K562 (cell line): ENCODE measurements at regions not wholly inside any gene's neighbourhood (a gene's known extent, or its start where the extent isn't known, plus 50 kb on each side); places are given as distances from the start of the nearest gene placed in this dataset.

ENCODE experiments used
- BRCA1 ChIP-seq, 2 experiments: fragments of 450-650 bp in 1 of 2; sonication (generic) in 1 of 2; formaldehyde crosslinking in 1 of 2; IDR thresholded peaks; 2 replicates each; pipeline versions ENCODE4 v1.5.0 to v1.6.1; 2017 to 2020; ENCODE audit warnings: mild to moderate bottlenecking in 1 of 2, missing genetic modification reagents in 1 of 2
- CEBPG ChIP-seq, 3 experiments: fragments of 200-800 bp in 1 of 3; sonication (Bioruptor generic) in 1 of 3; sonication (generic) in 1 of 3; formaldehyde crosslinking in 1 of 3; IDR thresholded peaks in 2 of 3; conservative IDR thresholded peaks in 1 of 3; 2 replicates each; pipeline versions ENCODE4 v1.6.1 to v1.8.0; 2016 to 2022; ENCODE audit warnings: missing compliant biosample characterization in 2 of 3, missing genetic modification characterization in 2 of 3, mild to moderate bottlenecking in 1 of 3, missing genetic modification reagents in 1 of 3
- CTCF ChIP-seq, 3 experiments: IDR thresholded peaks in 2 of 3; conservative IDR thresholded peaks in 1 of 3; 2 replicates each; pipeline ENCODE4 v1.5.1; 2011 to 2012; ENCODE audit warnings: low read length in 3 of 3, mild to moderate bottlenecking in 3 of 3, control low read depth in 2 of 3, improper control_type of control experiment in 1 of 3, inconsistent platforms in 1 of 3, low read depth in 1 of 3, mixed read lengths in 1 of 3, moderate library complexity in 1 of 3; ENCODE audit not compliant: insufficient read depth in 2 of 3
- POLR2A ChIP-seq: fragments of 450-650 bp; conservative IDR thresholded peaks from 2 replicates; pipeline ENCODE4 v1.6.1; 2016
- RAD51 ChIP-seq: fragments of 450-650 bp; IDR thresholded peaks from 2 replicates; pipeline ENCODE4 v1.7.1; 2016; ENCODE audit warnings: low read depth, mild to moderate bottlenecking, borderline replicate concordance
- SPI1 ChIP-seq: IDR thresholded peaks from 2 replicates; pipeline ENCODE4 v1.6.1; 2011; ENCODE audit warnings: low read depth, low read length, control low read depth, borderline replicate concordance
- TRIM24 ChIP-seq, 2 experiments: fragments of 450-650 bp; IDR thresholded peaks; 2 replicates each; pipeline ENCODE4 v1.6.1; 2016
- ZBTB1 ChIP-seq: sonication (generic); formaldehyde crosslinking; IDR thresholded peaks from 2 replicates; pipeline ENCODE4 v1.8.1; 2023; ENCODE audit warnings: missing genetic modification reagents, low read depth, mild to moderate bottlenecking, borderline replicate concordance
- ZBTB7A ChIP-seq: IDR thresholded peaks from 2 replicates; pipeline ENCODE4 v1.6.1; 2011; ENCODE audit warnings: low read depth, mild to moderate bottlenecking, low read length, moderate library complexity, borderline replicate concordance; ENCODE audit not compliant: control insufficient read depth
- ZNF311 ChIP-seq: fragments of 250-450 bp; sonication (Bioruptor Pico); IDR thresholded peaks from 2 replicates; pipeline ENCODE4 v1.4.0; 2020; ENCODE audit warnings: mild to moderate bottlenecking, moderate library complexity
- TF ChIP-seq, protein P1 (sequence below), 2 experiments: IDR thresholded peaks; 2 replicates each; pipeline ENCODE4 v1.6.1; 2011; ENCODE audit warnings: borderline replicate concordance in 1 of 2, control low read depth in 1 of 2, low read depth in 1 of 2, low read length in 1 of 2, mild to moderate bottlenecking in 1 of 2, mixed read lengths in 1 of 2, moderate library complexity in 1 of 2; ENCODE audit not compliant: insufficient read depth in 1 of 2, insufficient read length in 1 of 2, poor library complexity in 1 of 2, severe bottlenecking in 1 of 2; ENCODE audit errors: extremely low read depth in 1 of 2
- TF ChIP-seq, protein P2 (sequence below): fragments of 450-650 bp; formaldehyde crosslinking; IDR thresholded peaks from 2 replicates; pipeline ENCODE4 v1.4.0; 2022; ENCODE audit warnings: mild to moderate bottlenecking, moderate library complexity
- TF ChIP-seq, protein P3 (sequence below): fragments of 250-450 bp; sonication (Bioruptor Pico); IDR thresholded peaks from 2 replicates; pipeline ENCODE4 v1.4.0; 2020; ENCODE audit warnings: mild to moderate bottlenecking, moderate library complexity, borderline replicate concordance

DNA sequence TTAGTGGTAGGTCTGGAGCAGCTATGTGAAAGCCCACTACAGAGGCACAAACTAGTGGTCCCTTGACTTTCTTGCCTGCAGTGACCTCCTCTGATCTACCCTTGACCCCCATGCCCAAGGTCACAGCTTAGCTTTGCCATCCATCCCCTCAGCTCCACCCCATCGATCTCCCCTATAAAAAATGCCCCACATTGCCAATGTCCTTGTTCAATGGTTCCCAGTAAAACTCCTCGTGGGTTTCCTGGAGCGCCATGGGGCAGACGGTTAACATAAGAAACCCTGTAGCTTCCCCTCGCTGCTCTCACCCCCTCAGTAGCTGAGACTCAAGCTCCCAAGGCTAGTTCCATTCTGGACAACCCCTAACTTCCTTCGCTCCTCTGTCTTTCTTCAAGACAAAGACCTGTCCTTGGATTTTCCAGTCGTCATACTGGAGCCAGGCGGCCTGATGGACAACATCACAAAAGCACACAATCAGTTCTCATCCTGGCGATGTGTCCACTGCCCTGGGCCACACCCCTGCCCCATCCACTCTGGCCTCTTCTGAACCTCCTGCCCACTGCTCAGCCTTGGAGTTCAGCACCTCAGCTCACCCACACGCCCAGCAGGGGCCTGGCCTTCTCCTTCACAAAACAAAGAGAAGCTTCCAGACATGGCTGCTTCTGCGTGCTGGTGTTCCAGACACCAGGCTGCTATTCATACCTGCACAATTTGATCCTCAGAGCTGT, 1429.3 kb downstream of the BRD1 start:
- TF ChIP-seq ZNF311 (CRISPR knock-in tag) (no peak), CTCF (IDR thresholded peaks at IDR 0.05 in 2 of 3, conservative IDR thresholded peaks at IDR 0.05 in 1 of 3; ENCODE audit: insufficient read depth in 2 of 3, low read depth in 1 of 3, low read length in 3 of 3) (no peak), ZBTB1 (CRISPR knock-in tag) (no peak), RAD51 (no peak), CEBPG (CRISPR knock-in tag; IDR thresholded peaks at IDR 0.05) (no peak), CEBPG (tag; conservative IDR thresholded peaks at IDR 0.05 in 1 of 2, IDR thresholded peaks at IDR 0.05 in 1 of 2) (no peak), ZBTB7A (no peak), POLR2A (no peak), BRCA1 (IDR thresholded peaks at IDR 0.05) (no peak), BRCA1 (CRISPR knock-in tag; IDR thresholded peaks at IDR 0.05) (no peak), SPI1 (no peak), TRIM24 (IDR thresholded peaks at IDR 0.05) (no peak)
- TF ChIP-seq, protein P1, sequence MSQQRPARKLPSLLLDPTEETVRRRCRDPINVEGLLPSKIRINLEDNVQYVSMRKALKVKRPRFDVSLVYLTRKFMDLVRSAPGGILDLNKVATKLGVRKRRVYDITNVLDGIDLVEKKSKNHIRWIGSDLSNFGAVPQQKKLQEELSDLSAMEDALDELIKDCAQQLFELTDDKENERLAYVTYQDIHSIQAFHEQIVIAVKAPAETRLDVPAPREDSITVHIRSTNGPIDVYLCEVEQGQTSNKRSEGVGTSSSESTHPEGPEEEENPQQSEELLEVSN (IDR thresholded peaks at IDR 0.05; ENCODE audit: borderline replicate concordance in 1 of 2, extremely low read depth in 1 of 2, insufficient read depth in 1 of 2, insufficient read length in 1 of 2, low read depth in 1 of 2, low read length in 1 of 2, poor library complexity in 1 of 2, severe bottlenecking in 1 of 2), result no peak
- TF ChIP-seq, protein P2, sequence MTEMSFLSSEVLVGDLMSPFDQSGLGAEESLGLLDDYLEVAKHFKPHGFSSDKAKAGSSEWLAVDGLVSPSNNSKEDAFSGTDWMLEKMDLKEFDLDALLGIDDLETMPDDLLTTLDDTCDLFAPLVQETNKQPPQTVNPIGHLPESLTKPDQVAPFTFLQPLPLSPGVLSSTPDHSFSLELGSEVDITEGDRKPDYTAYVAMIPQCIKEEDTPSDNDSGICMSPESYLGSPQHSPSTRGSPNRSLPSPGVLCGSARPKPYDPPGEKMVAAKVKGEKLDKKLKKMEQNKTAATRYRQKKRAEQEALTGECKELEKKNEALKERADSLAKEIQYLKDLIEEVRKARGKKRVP, result no peak
- TF ChIP-seq, protein P3, sequence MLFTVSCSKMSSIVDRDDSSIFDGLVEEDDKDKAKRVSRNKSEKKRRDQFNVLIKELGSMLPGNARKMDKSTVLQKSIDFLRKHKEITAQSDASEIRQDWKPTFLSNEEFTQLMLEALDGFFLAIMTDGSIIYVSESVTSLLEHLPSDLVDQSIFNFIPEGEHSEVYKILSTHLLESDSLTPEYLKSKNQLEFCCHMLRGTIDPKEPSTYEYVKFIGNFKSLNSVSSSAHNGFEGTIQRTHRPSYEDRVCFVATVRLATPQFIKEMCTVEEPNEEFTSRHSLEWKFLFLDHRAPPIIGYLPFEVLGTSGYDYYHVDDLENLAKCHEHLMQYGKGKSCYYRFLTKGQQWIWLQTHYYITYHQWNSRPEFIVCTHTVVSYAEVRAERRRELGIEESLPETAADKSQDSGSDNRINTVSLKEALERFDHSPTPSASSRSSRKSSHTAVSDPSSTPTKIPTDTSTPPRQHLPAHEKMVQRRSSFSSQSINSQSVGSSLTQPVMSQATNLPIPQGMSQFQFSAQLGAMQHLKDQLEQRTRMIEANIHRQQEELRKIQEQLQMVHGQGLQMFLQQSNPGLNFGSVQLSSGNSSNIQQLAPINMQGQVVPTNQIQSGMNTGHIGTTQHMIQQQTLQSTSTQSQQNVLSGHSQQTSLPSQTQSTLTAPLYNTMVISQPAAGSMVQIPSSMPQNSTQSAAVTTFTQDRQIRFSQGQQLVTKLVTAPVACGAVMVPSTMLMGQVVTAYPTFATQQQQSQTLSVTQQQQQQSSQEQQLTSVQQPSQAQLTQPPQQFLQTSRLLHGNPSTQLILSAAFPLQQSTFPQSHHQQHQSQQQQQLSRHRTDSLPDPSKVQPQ (CRISPR knock-in tag), result no peak
